ENCODE measurements at regions not wholly inside any gene's neighbourhood (a gene's known extent, or its start where the extent isn't known, plus 50 kb on each side); places are given as distances from the start of the nearest gene placed in this dataset.
"Not testable (repeated sequence)": the region's sequence is repeated elsewhere in the genome, so short reads cannot be mapped to it uniquely, and the experiment has no call there.

GRCh38 chr9:42656789-42657188, 473.3 kb downstream of the SPATA31A6 start:
- DNase-seq; H3K79me2 ChIP-seq (ENCODE audit: low read length); H2AFZ ChIP-seq (ENCODE audit: low read length); H3K4me3 ChIP-seq (ENCODE audit: low read length); H3K27me3 ChIP-seq (ENCODE audit: low read length); H3K4me2 ChIP-seq (ENCODE audit: low read length); H3K27ac ChIP-seq (ENCODE audit: low read length); ATAC-seq; H3K4me1 ChIP-seq (ENCODE audit: insufficient read depth, low read length); intact Hi-C loops (cut with micrococcal nuclease); H3K36me3 ChIP-seq (ENCODE audit: low read depth, low read length); H3K9me3 ChIP-seq (ENCODE audit: low read length); H3K9me2 ChIP-seq (replicated peaks; ENCODE audit: low read length); H4K20me1 ChIP-seq (ENCODE audit: low read length); CTCF ChIA-PET; BruUV-seq (replicated peaks); POLR2A ChIA-PET (ENCODE audit: unreplicated experiment); H3K9ac ChIP-seq (ENCODE audit: low read length); H3F3A ChIP-seq (ENCODE audit: low read length, unreplicated experiment): not testable (repeated sequence)

DNA sequence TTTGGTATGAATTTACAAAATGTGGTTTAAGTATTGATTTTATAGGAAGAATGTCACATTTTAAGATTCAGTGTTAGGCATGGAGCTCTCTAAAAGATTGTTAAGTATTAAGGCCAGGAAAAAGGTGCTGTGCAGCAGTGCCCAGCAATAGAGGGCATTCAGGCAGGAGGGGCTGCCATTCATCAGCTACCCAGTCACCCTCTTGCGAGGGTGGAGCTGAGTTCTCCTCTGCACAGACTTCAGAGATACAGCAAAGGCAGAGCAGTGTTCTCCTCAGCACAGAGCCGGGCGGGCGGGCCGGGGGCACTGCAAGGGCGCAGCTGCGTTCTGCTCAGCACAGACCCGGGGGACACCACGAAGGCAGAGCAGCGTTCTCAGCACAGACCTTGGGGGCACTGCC, 474.0 kb downstream of the SPATA31A6 start:
- H3K27ac ChIP-seq (ENCODE audit: low read length); H4K20me1 ChIP-seq (ENCODE audit: low read length); POLR2A ChIA-PET (ENCODE audit: unreplicated experiment); H3K27me3 ChIP-seq (ENCODE audit: low read length); DNase-seq; H3K36me3 ChIP-seq (ENCODE audit: low read depth, low read length); H3F3A ChIP-seq (ENCODE audit: low read length, unreplicated experiment); H3K79me2 ChIP-seq (ENCODE audit: low read length); H3K4me3 ChIP-seq (ENCODE audit: low read length); H3K4me1 ChIP-seq (ENCODE audit: insufficient read depth, low read length); intact Hi-C loops (cut with micrococcal nuclease); H3K9me2 ChIP-seq (replicated peaks; ENCODE audit: low read length); H3K4me2 ChIP-seq (ENCODE audit: low read length); CTCF ChIA-PET; H3K9ac ChIP-seq (ENCODE audit: low read length); H3K9me3 ChIP-seq (ENCODE audit: low read length); ATAC-seq; H2AFZ ChIP-seq (ENCODE audit: low read length); BruUV-seq (replicated peaks): not testable (repeated sequence)

- DNase-seq; H3K4me1 ChIP-seq (ENCODE audit: insufficient read depth, low read length); POLR2A ChIA-PET (ENCODE audit: unreplicated experiment); H3K27me3 ChIP-seq (ENCODE audit: low read length); H3K4me2 ChIP-seq (ENCODE audit: low read length); H2AFZ ChIP-seq (ENCODE audit: low read length); H3K27ac ChIP-seq (ENCODE audit: low read length); CTCF ChIA-PET; intact Hi-C loops (cut with micrococcal nuclease); H3K4me3 ChIP-seq (ENCODE audit: low read length); H3F3A ChIP-seq (ENCODE audit: low read length, unreplicated experiment); H3K79me2 ChIP-seq (ENCODE audit: low read length); H3K9me3 ChIP-seq (ENCODE audit: low read length); ATAC-seq; H4K20me1 ChIP-seq (ENCODE audit: low read length); H3K9ac ChIP-seq (ENCODE audit: low read length); BruUV-seq (replicated peaks); H3K36me3 ChIP-seq (ENCODE audit: low read depth, low read length); H3K9me2 ChIP-seq (replicated peaks; ENCODE audit: low read length): not testable (repeated sequence)
Measured at GRCh38 chr9:42697146-42697545, 513.7 kb downstream of the SPATA31A6 start.

DNA sequence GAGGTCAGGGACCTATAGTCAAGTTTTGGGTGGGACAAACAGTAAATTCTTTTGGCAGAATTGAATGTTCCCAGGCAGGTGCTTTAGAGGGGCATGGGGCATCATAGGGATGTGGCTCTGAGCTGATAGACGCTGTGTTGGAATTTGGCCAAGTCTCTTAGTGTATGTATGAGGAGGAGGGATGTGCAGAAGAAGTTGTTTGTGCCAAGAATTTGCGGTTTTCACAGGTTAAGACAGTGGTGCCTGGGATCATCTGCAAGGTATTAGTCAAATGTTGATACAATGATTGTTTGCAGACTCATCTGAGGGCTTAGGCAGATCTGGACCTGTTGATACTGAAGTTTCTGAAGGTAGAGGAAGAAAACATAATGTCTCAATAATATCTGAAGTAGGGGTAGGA, 519.4 kb downstream of the SPATA31A6 start:
- H3K36me3 ChIP-seq (ENCODE audit: low read depth, low read length); POLR2A ChIA-PET (ENCODE audit: unreplicated experiment); H3K4me1 ChIP-seq (ENCODE audit: insufficient read depth, low read length); BruUV-seq (replicated peaks); H3K4me3 ChIP-seq (ENCODE audit: low read length); intact Hi-C loops (cut with micrococcal nuclease); H3K4me2 ChIP-seq (ENCODE audit: low read length); H3F3A ChIP-seq (ENCODE audit: low read length, unreplicated experiment); H3K9ac ChIP-seq (ENCODE audit: low read length); H4K20me1 ChIP-seq (ENCODE audit: low read length); ATAC-seq; H3K27me3 ChIP-seq (ENCODE audit: low read length); H3K9me2 ChIP-seq (replicated peaks; ENCODE audit: low read length); H3K79me2 ChIP-seq (ENCODE audit: low read length); H3K27ac ChIP-seq (ENCODE audit: low read length); H3K9me3 ChIP-seq (ENCODE audit: low read length); CTCF ChIA-PET; H2AFZ ChIP-seq (ENCODE audit: low read length); DNase-seq: not testable (repeated sequence)

GRCh38 chr9:42724841-42725835, 541.7 kb downstream of the SPATA31A6 start:
- H3K36me3 ChIP-seq (ENCODE audit: low read depth, low read length); POLR2A ChIA-PET (ENCODE audit: unreplicated experiment); H3K4me2 ChIP-seq (ENCODE audit: low read length); H3F3A ChIP-seq (ENCODE audit: low read length, unreplicated experiment); H3K9me2 ChIP-seq (replicated peaks; ENCODE audit: low read length); H4K20me1 ChIP-seq (ENCODE audit: low read length); BruUV-seq (replicated peaks); H2AFZ ChIP-seq (ENCODE audit: low read length); H3K27me3 ChIP-seq (ENCODE audit: low read length); H3K4me1 ChIP-seq (ENCODE audit: insufficient read depth, low read length); H3K9ac ChIP-seq (ENCODE audit: low read length); intact Hi-C loops (cut with micrococcal nuclease); ATAC-seq; DNase-seq; H3K9me3 ChIP-seq (ENCODE audit: low read length); H3K79me2 ChIP-seq (ENCODE audit: low read length); H3K27ac ChIP-seq (ENCODE audit: low read length); CTCF ChIA-PET; H3K4me3 ChIP-seq (ENCODE audit: low read length): not testable (repeated sequence)
